Stimulated activated CD8-positive, alpha-beta memory T cell treated with anti-CD3 and anti-CD28 coated beads, Interleukin-7, amount 100 ng/mL, for 4 hours (primary cell): ENCODE measurements at regions not wholly inside any gene's neighbourhood (a gene's known extent, or its start where the extent isn't known, plus 50 kb on each side); places are given as distances from the start of the nearest gene placed in this dataset.

Experiments
- DNase-seq, 2 donors: peaks; one replicate each; pipeline ENCODE4 v3.0.0-alpha.2; 2020; ENCODE audit warnings: low read depth in 2 of 2

DNA sequence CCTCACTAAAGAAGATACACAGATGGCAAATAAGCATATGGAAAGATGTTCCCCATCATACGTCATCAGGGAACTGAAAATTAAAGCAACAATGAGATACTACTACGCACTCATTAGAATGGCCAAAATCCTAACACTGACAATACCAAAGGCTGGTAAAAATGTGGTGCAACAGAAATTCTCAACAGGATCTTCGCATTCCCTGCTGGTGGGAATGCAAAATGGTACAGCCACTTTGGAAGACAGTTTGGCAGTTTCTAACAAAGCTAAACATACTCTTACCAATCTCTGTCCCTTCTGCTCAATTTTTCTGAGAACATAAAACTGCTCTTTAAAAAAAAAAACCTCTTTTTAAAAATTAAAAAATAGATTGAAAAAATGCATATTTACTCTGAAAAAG is 300.2 kb downstream of the FBXW7 start:
- DNase-seq = no peak

DNA sequence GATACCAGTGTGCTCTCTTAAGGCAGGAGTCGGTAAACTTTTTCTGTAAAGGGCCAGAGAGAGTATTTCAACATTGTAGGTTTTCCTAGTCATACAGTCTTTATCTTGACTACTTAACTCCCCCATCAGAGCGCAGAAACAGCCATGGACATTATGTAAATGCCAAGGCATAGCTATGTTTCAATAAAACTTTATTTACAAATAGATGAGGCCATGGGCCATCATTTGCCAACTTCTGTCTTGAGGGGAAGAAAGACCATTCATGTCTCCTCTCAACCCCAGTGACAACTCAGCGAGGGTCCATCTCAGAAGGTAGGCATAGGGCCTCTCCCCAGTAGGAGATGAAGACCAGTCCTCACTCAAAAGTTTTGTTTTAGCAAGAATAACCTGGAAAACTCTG is 301.3 kb downstream of the FBXW7 start:
- no peak for DNase-seq

DNA sequence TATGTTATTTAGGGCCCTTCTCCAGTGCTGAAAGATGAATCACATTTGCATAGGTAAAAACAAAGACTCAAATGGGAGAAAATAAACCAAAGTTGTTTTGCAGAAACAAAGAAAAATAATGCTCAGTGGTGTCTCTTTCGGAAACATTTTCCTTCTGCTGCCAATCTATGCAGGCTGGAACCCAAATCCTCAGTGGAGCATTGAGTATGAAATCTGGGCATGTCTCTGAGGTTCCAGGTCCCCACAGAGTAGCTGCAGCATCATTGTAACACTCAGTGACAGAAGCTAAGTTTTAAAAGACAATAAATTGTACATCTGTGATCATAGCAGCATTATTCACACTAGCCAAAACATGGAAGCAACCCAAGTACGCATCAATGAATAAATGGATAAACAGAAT is 303.6 kb downstream of the FBXW7 start:
- no peak for DNase-seq

DNA sequence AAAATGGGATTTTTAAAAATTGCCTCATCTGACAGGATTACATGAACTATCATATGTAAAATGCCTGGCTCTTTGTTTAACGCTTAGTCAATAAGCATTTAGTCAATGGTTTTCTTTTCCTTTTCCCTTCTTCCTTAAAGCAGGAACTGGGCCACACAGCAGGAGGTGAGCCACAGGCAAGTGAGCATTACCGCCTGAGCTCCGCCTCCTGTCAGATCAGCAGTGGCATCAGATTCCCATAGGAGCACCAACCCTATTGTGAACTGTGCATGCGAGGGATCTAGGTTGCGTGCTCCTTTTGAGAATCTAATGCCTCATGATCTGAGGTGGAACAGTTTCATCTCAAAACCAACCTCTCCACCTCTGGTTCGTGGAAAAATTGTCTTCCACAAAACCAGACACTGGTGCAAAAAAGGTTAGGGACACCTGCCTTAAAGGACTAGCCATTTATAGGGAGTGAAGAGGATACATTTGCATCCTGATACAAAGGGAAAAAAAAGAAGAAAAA is 306.1 kb downstream of the FBXW7 start:
- DNase-seq = no peak

DNA sequence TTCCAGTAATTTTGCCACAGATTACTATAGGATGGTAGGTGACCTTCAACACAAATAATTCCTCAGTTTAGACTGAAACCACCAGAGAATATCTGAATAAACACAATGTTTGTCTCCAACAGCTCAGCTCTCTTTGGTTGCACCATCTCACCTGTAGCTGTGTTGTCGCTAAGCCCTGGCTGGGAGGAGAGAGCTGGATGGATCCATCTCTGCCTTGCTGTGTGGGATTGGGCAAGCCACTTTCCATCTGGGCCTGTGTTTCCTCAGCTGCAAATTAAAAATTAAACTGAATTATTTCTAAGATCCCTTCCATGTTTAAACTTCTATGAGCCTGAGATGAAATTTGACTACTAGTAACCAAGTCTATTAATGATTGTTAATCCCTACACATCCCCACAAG is 310.2 kb downstream of the FBXW7 start:
- no peak for DNase-seq

DNA sequence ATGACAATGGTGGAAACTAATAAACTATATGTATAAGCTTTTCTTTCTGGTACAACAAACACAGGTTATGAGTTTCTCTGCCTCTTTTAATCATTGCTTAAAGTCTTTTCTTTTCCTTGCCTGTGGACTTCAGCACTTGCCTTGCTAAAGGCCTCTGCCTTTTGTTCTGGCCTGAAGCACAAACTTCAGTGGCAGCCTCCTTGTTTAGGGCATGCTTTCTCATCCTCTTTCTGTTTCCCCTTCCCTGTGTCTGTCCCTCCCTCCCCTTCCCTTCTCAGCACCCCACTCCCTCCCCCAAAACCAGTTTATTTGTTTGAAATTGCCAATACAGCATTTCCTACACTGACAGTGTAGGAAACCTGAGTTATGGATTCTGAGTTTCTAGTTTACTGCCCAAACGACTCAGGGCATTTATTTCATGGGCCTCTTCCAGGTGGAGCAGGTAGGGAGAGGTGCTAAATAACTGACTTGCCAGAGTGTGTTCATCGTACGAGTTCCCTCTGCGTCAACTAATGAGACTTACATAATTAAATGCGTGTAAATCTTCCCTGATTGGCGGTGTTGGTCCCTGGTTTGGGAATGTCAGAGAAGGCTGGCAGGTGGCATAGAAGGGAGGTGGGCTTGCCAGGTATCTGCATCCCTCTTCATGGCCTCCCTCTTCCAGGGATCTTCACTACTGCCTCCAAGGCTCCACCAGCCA is 311.0 kb downstream of the FBXW7 start:
- DNase-seq = no peak

DNA sequence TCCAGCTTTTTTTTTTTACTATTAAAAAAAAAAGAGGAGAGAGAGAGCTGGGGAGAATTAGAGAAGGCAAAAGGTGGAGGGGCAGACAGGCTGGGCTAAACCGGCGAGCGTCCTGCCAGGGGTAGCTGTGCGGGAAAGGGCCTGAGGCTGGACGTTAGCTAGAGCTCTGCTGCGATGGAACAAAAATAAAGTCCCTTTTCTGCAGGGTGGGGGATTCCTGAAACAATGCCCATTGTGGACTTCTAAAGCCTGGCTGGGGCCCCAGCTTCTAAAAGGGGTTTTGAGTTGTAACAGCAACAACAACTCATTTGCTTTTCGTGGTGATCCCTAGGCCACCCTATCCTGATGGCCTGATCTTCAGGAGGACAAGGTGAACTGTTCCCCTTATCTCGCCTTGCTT is 311.7 kb downstream of the FBXW7 start:
- DNase-seq = no peak

DNA sequence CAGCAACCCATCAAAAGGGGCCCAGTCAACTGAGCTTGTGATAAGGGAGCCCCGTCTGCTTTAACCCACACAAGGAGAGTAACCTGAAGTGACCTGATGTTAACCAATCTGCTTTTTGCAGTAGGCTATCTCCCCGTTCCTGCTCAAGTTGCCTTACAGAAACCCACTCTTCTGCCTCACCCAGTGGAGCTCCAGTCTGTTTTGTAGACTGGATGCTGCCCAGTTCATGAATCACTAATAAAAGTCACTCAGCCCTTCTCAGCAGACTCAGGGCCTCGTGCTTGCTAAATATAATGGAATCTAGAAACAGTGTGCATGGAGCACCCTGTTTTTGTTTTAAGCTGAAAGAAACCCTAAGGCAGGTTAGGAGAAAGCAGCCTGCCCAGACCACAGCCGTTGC is 312.3 kb downstream of the FBXW7 start:
- DNase-seq = no peak

DNA sequence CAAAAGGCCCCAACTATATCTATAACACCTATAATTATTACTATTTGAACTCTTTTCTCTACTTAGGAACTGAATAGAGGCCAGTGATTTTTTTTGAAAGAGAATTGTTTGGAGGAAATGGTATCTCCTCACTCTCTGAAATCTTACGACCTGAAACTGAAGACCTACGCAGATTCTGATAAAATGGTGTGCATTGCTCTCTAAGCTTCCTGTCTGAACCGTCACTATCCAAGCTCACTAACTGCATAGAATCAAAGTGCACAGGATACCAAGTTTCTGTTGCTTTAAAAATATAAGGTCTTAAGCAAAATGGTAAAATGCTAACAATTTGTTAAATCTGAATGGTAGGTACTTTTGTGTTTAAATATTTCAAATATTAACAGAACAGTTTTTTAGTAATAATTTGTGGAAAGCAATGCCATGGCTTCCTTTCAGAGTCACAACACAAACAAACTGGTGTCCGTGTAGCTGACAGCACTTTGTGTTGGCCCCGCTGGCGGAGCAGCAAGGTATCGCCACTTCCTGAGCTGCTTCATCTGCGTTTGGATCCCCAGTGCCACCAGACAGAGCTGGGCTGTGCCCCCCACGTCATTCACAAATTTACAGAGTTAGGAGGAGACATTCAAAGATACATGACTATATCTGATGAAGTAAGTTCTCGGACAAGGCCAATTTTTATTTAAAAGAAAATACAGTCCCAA is 313.9 kb downstream of the FBXW7 start:
- DNase-seq = no peak

DNA sequence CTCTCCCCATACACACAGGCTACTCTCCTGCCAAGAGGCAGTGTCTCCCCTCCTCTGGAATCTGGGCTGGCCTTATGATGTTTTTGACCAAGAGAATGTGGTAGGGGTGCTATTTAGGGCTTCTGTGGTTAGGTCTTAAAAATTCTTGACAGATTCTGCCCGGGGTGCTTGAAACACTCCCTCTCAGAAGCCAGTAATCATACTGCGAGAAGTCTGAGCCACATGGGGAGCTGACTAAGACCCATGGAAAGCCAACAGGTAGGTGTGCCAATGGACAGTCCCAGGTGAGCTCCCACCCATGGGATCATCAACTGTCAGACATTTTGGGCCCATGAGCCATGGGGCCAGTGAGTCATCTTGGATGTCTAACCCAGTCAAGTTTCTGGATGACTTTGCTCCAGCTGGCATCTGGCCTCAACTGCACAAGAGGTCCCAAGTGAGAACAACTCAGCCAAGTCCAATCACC is 315.7 kb downstream of the FBXW7 start:
- DNase-seq = no peak

DNA sequence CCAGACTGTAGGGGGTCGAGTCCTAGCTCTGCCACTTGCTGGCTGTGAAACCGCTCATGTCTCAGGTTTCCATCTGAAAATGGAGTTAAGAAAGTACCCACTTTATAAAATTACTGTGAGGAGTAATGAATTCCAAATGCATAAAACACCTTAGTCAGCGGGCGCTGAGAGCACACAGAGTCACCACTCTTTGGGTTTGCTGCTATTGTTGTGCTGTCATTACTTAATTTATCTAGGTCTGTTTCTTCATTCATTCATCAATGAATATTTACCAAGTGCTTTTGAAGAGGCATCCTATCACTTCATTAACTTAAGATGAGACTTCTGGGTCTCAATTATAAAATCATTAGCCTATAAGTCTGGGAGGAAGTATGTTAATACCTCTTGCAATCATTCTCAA is 317.3 kb downstream of the FBXW7 start:
- DNase-seq = no peak

DNA sequence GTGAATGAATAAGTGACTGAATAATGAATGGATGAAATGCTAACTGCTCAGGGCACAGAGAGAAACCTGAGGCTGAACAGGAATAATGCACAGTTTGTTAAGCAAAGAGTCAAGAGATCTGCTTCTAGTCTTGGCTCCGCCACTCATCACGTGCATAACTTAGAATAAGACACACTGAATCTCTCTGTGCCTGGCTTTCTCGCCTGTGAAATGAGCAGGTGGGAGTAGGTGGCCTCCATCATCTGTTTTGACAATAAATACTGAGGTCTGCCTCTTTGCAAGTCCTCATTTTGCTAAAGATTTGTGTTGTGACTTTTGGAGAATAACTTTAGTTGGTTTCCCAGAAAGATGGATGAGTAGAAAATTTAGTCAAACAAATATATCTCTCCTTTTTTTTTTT is 318.0 kb downstream of the FBXW7 start:
- no peak for DNase-seq

DNA sequence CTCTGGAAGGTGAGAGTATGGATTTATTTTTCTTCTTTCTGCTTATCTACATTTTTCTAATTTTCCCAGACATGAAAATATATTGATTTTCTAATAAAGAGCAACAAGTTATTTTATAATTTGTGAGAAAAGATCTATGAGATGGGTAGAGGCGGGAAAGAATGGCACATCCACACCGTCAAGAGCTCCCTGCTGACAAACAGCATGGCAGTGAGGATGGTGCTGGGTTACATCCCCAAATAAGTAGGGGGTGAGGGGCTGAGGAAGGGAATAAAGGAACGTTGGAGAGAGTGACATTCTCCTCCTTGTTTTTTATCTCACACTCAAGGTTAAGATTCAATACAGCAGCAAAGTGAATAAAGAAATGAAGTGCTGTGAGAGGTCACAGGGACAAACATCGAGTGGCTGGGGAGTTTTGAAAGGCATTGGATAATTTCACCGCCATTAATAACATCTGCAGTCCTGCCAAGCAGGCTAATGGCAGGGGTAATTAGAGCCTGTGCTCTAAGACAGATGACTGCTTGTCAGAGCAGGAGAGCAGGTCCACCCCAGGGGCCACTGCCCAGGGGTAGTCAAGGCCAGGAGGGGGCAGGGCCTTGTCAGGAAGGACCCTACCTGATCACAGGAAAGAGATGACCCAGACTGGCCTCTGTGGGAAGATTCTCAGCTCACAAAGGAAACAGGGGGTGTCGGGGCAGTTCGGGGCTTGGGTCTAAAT is 323.8 kb downstream of the FBXW7 start:
- no peak for DNase-seq

DNA sequence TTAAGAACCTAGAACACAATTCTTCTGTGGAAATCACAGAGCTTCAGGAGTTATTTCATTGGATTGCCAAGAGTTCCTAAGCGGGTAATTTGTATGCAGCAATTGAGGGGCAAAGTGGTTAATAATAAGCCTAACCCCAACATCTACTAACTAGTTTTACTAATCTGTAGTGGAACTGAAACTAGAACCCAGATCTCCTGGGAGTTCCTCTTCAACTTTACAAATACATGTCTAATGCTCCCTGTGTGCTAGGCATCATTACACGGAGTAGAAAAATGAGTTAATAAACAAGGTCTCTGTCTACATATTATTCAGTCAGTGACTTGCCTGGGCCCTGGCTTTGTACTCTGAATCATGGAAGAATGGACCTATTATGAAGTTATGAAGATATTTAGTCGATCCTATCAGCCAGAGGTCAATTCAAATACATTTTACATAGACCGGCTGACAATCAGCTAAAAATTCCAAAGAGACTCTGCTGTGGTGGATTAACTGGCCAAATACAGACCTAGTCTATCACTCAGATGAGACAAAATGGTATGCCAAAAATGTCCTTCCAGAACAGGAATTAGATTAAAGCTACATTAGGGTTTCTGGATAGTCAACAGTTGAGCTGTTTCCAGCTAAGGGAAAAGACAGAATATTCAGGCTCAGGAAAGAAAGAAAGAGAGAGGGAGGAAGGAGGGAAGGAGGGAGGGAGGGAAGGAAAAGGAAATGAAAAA is 326.0 kb downstream of the FBXW7 start:
- DNase-seq = no peak

DNA sequence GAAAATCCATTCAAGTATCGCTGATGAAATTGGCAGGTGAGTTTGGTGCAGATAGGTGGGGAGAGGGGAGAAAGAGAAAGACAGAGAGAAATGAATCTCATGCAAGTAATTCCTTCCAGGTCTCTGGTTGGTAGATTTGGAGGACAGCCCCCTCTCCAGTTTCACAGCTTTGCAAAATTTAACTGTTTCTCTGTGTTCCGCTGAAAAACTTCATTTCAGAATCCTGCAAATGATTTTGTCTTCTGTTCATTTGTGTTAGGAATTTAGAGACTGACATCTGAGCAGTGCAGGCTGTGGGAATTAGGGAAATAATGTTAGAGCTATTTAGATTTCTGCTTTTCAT is 328.5 kb downstream of the FBXW7 start:
- DNase-seq = no peak

DNA sequence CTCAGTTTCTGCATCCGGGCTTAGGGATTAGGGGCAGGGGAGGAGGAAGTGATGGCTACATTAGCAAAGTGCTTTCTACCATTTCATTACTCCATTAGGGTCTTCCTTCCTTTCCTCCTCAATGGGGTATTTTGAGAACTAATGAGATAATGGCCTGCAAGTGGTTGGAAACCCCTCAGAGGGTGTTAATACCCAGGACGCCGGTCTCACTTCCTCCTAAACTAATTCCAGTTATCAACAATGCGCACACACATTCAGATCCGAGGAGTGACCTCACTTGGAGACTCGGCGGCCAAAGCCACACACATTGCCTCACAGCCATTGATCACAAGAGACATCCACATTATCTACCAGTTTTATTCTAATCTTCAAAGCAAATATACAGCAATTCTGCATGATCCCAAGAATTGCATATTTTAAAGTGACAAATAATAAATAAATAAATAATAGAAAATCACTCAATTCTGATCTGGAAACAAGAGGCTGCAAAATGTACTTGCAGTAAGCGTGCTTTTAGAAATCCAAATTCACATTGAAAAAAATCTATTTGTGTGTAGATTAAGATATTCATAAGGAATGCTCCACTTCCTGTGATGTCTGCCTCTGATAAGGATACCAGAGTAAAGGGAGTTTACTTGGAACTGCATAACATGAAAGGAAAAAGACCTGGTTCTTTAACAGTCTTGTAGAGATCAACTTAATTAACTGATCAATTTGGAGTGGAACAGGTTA is 329.1 kb downstream of the FBXW7 start:
- no peak for DNase-seq

DNA sequence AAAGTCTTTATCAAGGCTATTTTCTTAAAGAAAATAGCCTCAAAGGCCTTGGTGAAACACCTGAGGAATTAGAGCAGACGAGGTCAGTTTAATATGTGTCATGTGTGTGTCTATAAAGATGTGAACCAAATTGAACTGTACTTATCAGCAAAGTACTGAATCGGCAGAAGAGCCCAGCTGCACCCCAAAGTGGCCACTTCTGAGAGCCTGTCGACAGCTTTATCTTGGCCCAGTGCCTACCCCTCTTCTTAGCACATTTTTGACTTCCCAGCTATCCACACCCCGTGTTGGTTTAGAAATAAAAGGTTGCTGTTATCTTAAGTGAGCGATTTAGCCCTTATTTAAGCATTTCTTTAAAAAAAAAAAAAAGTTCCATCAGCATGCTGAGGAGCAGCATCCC is 329.7 kb downstream of the FBXW7 start:
- DNase-seq = no peak

DNA sequence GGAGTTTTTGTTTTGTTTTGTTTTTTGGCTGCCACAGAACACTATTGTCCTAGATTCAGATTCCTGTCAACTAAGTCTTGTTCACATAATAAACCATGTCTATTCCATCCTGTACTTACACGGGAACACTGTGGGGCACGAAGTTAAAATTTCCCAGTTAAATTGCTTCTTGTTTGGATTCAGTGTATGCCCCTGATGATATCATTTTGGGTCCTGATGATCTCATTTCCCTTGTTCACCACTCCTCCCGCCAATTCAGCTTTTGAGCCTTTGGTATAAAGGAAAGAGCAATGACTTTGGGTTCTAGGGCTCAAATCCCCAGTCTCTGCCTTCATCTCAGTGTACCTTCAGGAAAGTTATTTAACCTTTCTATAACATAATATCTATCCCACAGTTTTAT is 333.5 kb downstream of the FBXW7 start:
- DNase-seq = no peak

DNA sequence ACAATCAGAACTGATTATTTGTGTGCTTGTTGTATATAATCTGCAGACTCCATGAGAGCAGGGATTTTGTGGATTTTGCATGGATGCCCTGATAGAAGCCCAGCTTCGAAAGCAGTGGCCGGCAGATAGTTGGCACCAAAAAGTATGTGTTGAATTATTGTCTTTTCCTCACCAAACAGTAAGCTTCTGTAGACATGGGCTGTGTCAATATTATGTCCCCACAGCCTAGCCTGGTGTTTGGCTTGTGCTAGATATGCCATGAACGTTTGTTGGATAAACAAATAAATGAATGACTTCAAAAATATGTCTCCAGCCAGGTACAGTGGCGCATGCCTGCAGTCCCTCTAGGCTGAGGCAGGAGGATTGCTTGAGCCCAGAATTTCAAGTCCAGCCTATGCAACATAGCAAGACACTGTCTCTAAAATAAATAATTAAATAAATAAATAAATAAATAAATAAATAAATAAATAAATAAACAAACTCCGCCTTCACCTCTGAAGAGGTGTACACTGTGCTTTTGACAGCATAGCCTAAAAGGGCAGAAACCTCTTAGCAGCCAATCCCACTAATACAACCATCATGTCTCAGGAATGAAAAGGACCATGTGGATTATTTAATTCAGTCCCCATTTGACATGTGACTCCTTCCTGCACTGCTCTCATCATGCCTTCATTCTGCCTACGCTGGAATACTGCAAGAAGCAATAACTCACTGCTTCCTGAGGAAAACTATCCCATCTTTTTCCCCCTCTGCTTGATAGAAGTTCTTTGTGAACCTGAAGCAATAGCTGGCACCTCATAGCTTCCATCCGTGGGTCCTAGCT is 335.2 kb downstream of the FBXW7 start:
- DNase-seq = no peak

DNA sequence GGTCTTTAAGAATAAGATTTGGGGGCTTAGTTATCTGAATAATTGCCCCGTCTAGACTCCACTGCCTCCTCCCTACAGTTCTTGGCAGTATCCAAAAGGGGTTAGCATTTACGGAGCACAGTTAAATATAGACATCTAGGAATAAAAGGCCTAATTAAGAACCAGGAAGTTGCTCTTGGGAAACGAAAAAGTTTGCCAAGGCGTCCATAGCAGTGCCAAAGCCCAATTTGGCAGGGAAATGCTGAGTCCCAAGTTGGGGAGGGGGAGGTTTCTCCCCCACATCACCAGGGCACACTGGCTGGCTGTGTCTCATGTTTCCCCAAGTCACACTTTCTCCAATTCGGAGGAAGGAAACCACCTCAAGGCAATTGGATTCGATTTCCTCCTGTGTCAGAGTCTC is 338.7 kb downstream of the FBXW7 start:
- no peak for DNase-seq

DNA sequence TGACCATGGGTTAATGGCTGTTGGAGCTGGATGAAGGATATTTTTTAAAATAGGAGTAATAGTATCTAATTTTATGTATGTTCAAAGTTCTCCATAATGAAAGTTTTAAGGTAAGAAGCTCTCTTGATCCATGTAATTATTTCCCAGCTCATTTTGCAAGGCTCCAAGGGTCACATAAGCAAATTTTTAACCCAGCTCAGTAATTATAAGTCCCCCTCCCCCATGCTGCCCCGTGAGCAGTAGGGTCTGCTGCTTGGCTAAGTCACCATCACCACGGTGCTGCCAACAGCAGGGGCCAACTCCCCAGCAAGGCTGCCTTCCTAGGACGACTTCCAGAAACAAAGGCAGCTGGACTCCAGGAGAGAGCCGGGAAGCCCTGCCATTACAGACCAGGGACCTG is 340.0 kb downstream of the FBXW7 start:
- no peak for DNase-seq
